HG02571 (cell line): ENCODE measurements at regions not wholly inside any gene's neighbourhood (a gene's known extent, or its start where the extent isn't known, plus 50 kb on each side); places are given as distances from the start of the nearest gene placed in this dataset.

ENCODE experiments used
- ATAC-seq: cut with Tn5 transposase; IDR thresholded peaks from one replicate; pipeline ENCODE4 v1.9.1; 2021; ENCODE audit warnings: mild to moderate bottlenecking, moderate library complexity; ENCODE audit not compliant: unreplicated experiment

- no peak for ATAC-seq
Observed at GRCh38 chr3:20353286-20353685, 167.3 kb upstream of the SGO1 start.

- no peak for ATAC-seq
Observed at GRCh38 chr3:20352546-20353179, 166.7 kb upstream of the SGO1 start.

- no peak for ATAC-seq
Observed at GRCh38 chr3:20350449-20350848, 164.4 kb upstream of the SGO1 start.

GRCh38 chr3:20346916-20347315 is 160.9 kb upstream of the SGO1 start:
- ATAC-seq, result no peak

GRCh38 chr3:20346369-20346768 is 160.4 kb upstream of the SGO1 start:
- no peak for ATAC-seq

- no peak for ATAC-seq
Observed at GRCh38 chr3:20344400-20344959, 158.5 kb upstream of the SGO1 start.

GRCh38 chr3:20343790-20344189 is 157.8 kb upstream of the SGO1 start:
- ATAC-seq, result no peak

- ATAC-seq, result peak; percentile 85
Observed at GRCh38 chr3:20340324-20340928, 154.4 kb upstream of the SGO1 start.

GRCh38 chr3:20336572-20336971 is 150.6 kb upstream of the SGO1 start:
- no peak for ATAC-seq

GRCh38 chr3:20334842-20335241 is 148.8 kb upstream of the SGO1 start:
- ATAC-seq, result no peak

- ATAC-seq, result no peak
Observed at GRCh38 chr3:20327889-20328288, 141.9 kb upstream of the SGO1 start.

- ATAC-seq, result no peak
Observed at GRCh38 chr3:20326541-20326940, 140.5 kb upstream of the SGO1 start.

GRCh38 chr3:20325563-20325962 is 139.6 kb upstream of the SGO1 start:
- ATAC-seq, result no peak

GRCh38 chr3:20324664-20325478 is 138.9 kb upstream of the SGO1 start:
- peak; percentile 95 for ATAC-seq

- no peak for ATAC-seq
Observed at GRCh38 chr3:20323307-20323927, 137.4 kb upstream of the SGO1 start.

- ATAC-seq, result no peak
Observed at GRCh38 chr3:20322085-20322484, 136.1 kb upstream of the SGO1 start.

GRCh38 chr3:20321391-20322047 is 135.5 kb upstream of the SGO1 start:
- no peak for ATAC-seq

- no peak for ATAC-seq
Observed at GRCh38 chr3:20320489-20320888, 134.5 kb upstream of the SGO1 start.

GRCh38 chr3:20319551-20319950 is 133.5 kb upstream of the SGO1 start:
- no peak for ATAC-seq

GRCh38 chr3:20317616-20318015 is 131.6 kb upstream of the SGO1 start:
- ATAC-seq, result no peak

GRCh38 chr3:20316238-20316637 is 130.2 kb upstream of the SGO1 start:
- no peak for ATAC-seq
